Liver (tissue), 1 donor: ENCODE measurements at regions not wholly inside any gene's neighbourhood (a gene's known extent, or its start where the extent isn't known, plus 50 kb on each side); places are given as distances from the start of the nearest gene placed in this dataset.

ENCODE experiments used
- YY1 ChIP-seq: IDR thresholded peaks from 2 replicates; pipeline ENCODE4 v1.6.1; 2016; ENCODE audit warnings: antibody characterized with exemption, mild to moderate bottlenecking
- TF ChIP-seq, protein P1 (sequence below): IDR thresholded peaks from 2 replicates; pipeline ENCODE4 v1.6.1; 2016; ENCODE audit warnings: antibody characterized with exemption, mild to moderate bottlenecking

- no peak for TF ChIP-seq YY1
- TF ChIP-seq, protein P1, sequence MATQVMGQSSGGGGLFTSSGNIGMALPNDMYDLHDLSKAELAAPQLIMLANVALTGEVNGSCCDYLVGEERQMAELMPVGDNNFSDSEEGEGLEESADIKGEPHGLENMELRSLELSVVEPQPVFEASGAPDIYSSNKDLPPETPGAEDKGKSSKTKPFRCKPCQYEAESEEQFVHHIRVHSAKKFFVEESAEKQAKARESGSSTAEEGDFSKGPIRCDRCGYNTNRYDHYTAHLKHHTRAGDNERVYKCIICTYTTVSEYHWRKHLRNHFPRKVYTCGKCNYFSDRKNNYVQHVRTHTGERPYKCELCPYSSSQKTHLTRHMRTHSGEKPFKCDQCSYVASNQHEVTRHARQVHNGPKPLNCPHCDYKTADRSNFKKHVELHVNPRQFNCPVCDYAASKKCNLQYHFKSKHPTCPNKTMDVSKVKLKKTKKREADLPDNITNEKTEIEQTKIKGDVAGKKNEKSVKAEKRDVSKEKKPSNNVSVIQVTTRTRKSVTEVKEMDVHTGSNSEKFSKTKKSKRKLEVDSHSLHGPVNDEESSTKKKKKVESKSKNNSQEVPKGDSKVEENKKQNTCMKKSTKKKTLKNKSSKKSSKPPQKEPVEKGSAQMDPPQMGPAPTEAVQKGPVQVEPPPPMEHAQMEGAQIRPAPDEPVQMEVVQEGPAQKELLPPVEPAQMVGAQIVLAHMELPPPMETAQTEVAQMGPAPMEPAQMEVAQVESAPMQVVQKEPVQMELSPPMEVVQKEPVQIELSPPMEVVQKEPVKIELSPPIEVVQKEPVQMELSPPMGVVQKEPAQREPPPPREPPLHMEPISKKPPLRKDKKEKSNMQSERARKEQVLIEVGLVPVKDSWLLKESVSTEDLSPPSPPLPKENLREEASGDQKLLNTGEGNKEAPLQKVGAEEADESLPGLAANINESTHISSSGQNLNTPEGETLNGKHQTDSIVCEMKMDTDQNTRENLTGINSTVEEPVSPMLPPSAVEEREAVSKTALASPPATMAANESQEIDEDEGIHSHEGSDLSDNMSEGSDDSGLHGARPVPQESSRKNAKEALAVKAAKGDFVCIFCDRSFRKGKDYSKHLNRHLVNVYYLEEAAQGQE = no peak
These were observed 354.2 kb upstream of the ACVR2A start for GRCh38 chr2:147490401-147491261.
